ENCODE measurements at regions not wholly inside any gene's neighbourhood (a gene's known extent, or its start where the extent isn't known, plus 50 kb on each side); places are given as distances from the start of the nearest gene placed in this dataset.

- Histone ChIP-seq H3K27me3 (ENCODE audit: insufficient read depth, poor library complexity, severe bottlenecking) (no peaks in the 10 kb centered on the region), H3K9me3 (ENCODE audit: severe bottlenecking) (no peaks in the 10 kb centered on the region), H3K4me3 (ENCODE audit: severe bottlenecking) (no peak overlapping the region), H3K27ac (ENCODE audit: poor library complexity, severe bottlenecking) (peak overlapping the region; percentile 29), H3K36me3 (ENCODE audit: low read depth) (no peaks in the 10 kb centered on the region), H3K4me1 (ENCODE audit: insufficient read depth, poor library complexity, severe bottlenecking) (peaks cover 12% of the 10 kb centered on the region)
- DNase-seq (ENCODE audit: low spot score) (no peak), ATAC-seq (ENCODE audit: low read depth) (no peak)
- TF ChIP-seq CTCF (IDR thresholded peaks at IDR 0.05; ENCODE audit: poor library complexity, severe bottlenecking): no peak
Measured at GRCh38 chr4:179110816-179111215, 1668.6 kb upstream of the AGA start.

- H3K9me3 ChIP-seq (ENCODE audit: severe bottlenecking): no peaks in the 10 kb centered on the region
- TF ChIP-seq CTCF (IDR thresholded peaks at IDR 0.05; ENCODE audit: poor library complexity, severe bottlenecking): no peak
- no peak overlapping the region for H3K4me3 ChIP-seq (ENCODE audit: severe bottlenecking)
Measured at GRCh38 chr4:179112441-179113170, 1670.4 kb upstream of the AGA start.

GRCh38 chr4:179114615-179115014 is 1672.4 kb upstream of the AGA start:
- no peak overlapping the region for H3K27ac ChIP-seq (ENCODE audit: poor library complexity, severe bottlenecking)
- H3K36me3 ChIP-seq (ENCODE audit: low read depth): no peaks in the 10 kb centered on the region
- DNase-seq (ENCODE audit: low spot score): no peak
- TF ChIP-seq CTCF (IDR thresholded peaks at IDR 0.05; ENCODE audit: poor library complexity, severe bottlenecking): no peak
- no peaks in the 10 kb centered on the region for H3K9me3 ChIP-seq (ENCODE audit: severe bottlenecking)
- no peak overlapping the region for H3K4me3 ChIP-seq (ENCODE audit: severe bottlenecking)
- no peaks in the 10 kb centered on the region for H3K27me3 ChIP-seq (ENCODE audit: insufficient read depth, poor library complexity, severe bottlenecking)
- no peak for ATAC-seq (ENCODE audit: low read depth)
- H3K4me1 ChIP-seq (ENCODE audit: insufficient read depth, poor library complexity, severe bottlenecking): peaks cover 12% of the 10 kb centered on the region

More at GRCh38 chr4:179112441-179113170, 1670.4 kb upstream of the AGA start:
- DNase-seq (ENCODE audit: low spot score) (no peak), ATAC-seq (ENCODE audit: low read depth) (peak; percentile 24; the same call in 2 of the 3 replicates)
- Histone ChIP-seq H3K36me3 (ENCODE audit: low read depth) (no peaks in the 10 kb centered on the region), H3K4me1 (ENCODE audit: insufficient read depth, poor library complexity, severe bottlenecking) (peaks cover 12% of the 10 kb centered on the region), H3K27me3 (ENCODE audit: insufficient read depth, poor library complexity, severe bottlenecking) (no peaks in the 10 kb centered on the region), H3K27ac (ENCODE audit: poor library complexity, severe bottlenecking) (peak overlapping the region; percentile 32)

- Histone ChIP-seq H3K36me3 (ENCODE audit: low read depth) (no peaks in the 10 kb centered on the region), H3K9me3 (ENCODE audit: severe bottlenecking) (no peaks in the 10 kb centered on the region), H3K4me1 (ENCODE audit: insufficient read depth, poor library complexity, severe bottlenecking) (peaks cover 12% of the 10 kb centered on the region), H3K27ac (ENCODE audit: poor library complexity, severe bottlenecking) (no peak overlapping the region), H3K4me3 (ENCODE audit: severe bottlenecking) (no peak overlapping the region), H3K27me3 (ENCODE audit: insufficient read depth, poor library complexity, severe bottlenecking) (no peaks in the 10 kb centered on the region)
- no peak for ATAC-seq (ENCODE audit: low read depth)
- no peak for DNase-seq (ENCODE audit: low spot score)
- TF ChIP-seq CTCF (IDR thresholded peaks at IDR 0.05; ENCODE audit: poor library complexity, severe bottlenecking): no peak
Measured at GRCh38 chr4:179116011-179116410, 1673.8 kb upstream of the AGA start.

GRCh38 chr4:179116581-179116980 is 1674.3 kb upstream of the AGA start:
- no peak overlapping the region for H3K4me3 ChIP-seq (ENCODE audit: severe bottlenecking)
- peaks cover 12% of the 10 kb centered on the region for H3K4me1 ChIP-seq (ENCODE audit: insufficient read depth, poor library complexity, severe bottlenecking)
- H3K27ac ChIP-seq (ENCODE audit: poor library complexity, severe bottlenecking): no peak overlapping the region
- H3K27me3 ChIP-seq (ENCODE audit: insufficient read depth, poor library complexity, severe bottlenecking): no peaks in the 10 kb centered on the region
- H3K9me3 ChIP-seq (ENCODE audit: severe bottlenecking): no peaks in the 10 kb centered on the region
- ATAC-seq (ENCODE audit: low read depth): no peak
- no peak for TF ChIP-seq CTCF (IDR thresholded peaks at IDR 0.05; ENCODE audit: poor library complexity, severe bottlenecking)
- H3K36me3 ChIP-seq (ENCODE audit: low read depth): no peaks in the 10 kb centered on the region
- DNase-seq (ENCODE audit: low spot score): no peak

All from RWPE2 (cell line).